Stimulated activated CD4-positive, alpha-beta T cell treated with anti-CD3 and anti-CD28 coated beads, Interleukin-1b, Interleukin-23, amount 100 ng/mL, for 1 hour (primary cell): ENCODE measurements at regions not wholly inside any gene's neighbourhood (a gene's known extent, or its start where the extent isn't known, plus 50 kb on each side); places are given as distances from the start of the nearest gene placed in this dataset.
"Not testable (repeated sequence)": the region's sequence is repeated elsewhere in the genome, so short reads cannot be mapped to it uniquely, and the experiment has no call there.

Source experiments
- DNase-seq, 2 donors: peaks; one replicate each; pipeline ENCODE4 v3.0.0-alpha.2; 2020; ENCODE audit warnings: low read depth in 2 of 2

DNA sequence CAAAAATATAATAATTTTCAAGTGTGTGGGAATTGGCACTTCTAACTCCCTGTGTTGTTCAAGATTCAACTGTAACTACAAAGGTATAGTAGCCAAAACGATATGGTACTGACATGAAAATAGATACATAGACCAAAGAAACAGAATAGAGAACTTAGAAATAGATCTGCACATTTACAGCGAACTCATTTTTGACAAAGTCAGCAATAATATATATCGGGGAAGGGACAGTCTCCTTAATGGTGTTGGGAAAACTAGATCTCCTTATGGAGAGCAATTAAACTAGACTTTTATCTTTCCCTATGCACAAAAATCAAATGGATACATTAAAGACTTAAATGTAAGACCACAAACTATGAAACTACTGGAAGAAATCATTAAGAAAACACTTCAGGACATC is 1530.6 kb upstream of the SLC39A10 start:
- DNase-seq: no peak

DNA sequence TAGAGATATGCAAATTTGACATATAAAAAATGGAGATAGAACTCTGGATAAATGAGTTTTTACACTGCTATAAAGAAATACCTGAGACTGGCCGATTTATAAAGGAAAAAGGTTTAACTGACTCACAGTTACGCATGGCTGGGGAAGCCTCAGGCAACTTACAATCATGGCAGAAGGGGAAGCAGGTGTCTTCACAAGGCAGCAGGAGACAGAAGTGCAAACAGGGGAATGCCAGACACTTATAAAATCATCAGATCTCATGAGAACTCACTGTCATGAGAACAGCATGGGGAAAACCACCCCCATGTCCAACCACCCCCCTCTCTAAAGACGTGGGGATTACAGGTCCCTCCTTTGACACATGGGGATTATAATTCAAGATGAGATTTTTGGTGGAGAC is 1540.2 kb upstream of the SLC39A10 start:
- DNase-seq: no peak

DNA sequence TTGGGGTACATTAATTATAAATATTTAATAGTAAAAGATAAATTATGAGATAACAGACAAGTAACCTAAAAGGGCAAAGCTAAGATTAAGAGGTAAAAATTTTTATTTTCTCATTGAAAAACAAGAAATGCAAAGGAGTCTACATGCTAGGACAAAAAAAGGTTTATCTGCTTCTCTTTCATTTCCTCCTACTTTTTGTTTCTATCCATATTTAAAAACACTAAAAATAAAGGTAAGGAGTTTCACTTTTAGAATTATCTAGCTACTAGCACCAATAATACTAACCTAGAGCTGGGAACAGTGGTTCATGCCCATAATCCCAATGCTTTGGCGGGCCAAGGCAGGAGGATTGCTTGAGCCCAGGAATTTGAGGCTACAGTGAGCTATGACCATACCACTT is 1551.7 kb upstream of the SLC39A10 start:
- no peak for DNase-seq

DNA sequence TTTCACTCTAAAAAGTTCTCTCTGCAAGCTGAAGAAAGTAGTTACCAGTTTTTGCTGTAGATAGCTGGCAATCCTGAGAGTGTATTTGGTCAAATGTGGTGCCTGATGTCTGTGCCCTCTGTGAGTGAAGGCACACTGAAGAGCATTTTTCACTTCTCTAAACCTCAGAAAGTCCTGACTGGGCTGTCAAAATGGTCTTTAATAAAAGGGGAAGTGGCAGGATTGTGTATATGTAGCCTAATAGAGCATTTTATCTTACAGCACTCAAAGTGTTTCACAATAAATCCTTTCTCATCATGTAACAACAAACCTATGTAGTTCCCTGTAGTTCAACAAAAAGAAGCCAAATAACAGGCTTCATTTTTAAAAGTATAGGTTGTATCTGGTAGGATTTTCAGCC is 1552.3 kb upstream of the SLC39A10 start:
- DNase-seq: no peak

DNA sequence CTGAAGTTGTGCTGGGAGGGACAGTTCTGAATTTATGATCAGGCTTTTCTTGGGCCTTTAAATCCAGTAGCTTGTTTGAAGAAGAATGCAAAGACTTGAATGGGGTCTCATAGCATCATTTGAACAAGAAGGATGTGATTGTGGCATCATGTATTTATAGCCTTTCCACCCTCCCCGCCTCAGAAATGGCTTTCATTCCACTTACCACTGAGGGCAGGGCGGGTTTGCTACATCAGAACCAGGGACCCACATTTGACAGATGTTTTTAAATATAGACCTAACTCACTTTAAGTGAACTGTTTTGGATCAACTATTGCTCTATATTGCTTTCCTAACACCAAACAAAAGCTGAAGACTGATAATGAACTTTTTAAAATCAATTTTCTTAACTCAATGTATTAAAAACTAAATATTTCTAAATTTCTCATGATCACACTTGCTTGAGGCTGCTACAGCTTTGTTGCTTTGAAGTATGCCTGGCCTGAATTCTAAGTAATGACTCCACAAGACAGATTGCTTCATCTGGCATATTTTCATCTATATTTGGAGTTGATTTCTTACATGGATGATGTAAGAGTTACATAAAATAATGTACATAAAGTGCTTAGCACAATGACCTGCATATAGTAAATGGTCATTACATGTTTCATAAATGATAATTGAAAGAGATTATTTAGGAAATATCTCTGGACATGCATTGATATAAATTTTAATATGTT is 1552.9 kb upstream of the SLC39A10 start:
- no peak for DNase-seq

DNA sequence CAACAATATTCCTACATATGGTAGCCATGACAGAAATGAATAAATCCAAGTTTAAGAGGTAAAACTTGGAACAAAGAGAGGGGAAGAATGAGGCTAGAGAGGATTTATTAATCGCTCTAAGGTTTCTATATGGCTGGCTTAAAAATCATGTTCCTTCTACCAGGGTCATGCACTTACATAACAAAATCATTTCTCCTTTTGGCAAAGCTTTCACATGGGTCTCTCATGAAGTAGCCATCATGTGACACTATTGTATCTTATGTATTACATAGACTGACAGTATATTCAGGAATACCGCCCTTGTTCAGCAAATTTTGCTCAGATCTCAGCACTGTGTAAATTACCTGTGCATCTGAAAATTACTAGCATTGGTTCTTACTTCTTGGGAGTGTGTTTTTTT is 1554.5 kb upstream of the SLC39A10 start:
- DNase-seq: no peak

DNA sequence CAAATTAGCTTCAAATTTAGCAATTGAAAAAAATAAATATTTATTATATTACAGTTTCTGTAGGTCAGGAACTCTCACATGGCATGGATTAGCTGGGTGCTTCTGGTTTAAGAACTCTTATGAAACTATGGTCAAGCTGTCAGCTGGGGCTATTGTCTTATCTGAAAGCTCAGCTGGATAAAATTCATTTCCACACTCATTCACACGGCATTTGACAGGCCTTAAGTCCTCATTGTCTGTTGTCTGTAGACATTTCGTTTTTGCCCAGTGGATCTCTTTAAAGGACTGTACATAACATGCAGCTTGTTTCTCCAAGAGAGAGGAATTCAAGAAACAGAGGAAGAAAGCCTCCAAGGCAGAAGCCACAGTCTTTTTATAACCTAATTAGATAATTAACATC is 1556.8 kb upstream of the SLC39A10 start:
- no peak for DNase-seq

DNA sequence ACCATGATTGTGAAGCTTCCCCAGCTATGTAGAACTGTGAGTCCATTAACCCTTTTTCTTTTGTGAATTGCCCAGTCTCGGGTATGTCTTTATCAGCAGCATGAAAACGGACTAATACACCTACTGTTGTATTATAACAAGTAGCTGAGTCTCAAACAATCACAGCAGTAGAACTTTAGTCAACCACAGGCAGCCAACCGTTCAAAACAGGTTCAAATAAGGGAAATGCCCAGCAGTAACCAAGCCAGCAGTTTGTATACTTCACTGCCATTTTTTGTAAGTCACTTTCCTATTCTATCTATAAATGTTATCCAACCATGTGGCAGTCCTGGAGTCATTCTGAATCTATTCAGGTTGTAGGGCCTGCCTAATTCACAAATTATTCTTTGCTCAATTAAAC is 1560.6 kb upstream of the SLC39A10 start:
- DNase-seq: no peak

DNA sequence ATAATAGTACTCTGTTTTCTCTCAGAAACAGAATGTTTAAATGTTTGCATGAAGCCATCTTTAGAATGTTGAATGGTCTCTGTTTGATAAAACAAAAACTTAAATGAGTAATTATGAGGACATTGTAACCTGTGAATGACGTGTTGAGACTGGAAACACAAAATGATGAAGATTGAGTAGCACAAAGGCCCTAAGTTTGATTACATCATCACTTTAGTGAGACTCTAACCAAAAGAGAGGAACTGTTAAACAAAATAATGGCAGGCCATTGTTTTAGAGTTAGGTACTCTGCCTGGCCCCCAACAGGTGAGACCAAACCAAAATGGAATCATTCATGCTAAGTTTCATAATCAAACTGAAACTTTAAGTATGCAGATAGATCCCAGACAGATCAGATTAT is 1561.7 kb upstream of the SLC39A10 start:
- DNase-seq: no peak

DNA sequence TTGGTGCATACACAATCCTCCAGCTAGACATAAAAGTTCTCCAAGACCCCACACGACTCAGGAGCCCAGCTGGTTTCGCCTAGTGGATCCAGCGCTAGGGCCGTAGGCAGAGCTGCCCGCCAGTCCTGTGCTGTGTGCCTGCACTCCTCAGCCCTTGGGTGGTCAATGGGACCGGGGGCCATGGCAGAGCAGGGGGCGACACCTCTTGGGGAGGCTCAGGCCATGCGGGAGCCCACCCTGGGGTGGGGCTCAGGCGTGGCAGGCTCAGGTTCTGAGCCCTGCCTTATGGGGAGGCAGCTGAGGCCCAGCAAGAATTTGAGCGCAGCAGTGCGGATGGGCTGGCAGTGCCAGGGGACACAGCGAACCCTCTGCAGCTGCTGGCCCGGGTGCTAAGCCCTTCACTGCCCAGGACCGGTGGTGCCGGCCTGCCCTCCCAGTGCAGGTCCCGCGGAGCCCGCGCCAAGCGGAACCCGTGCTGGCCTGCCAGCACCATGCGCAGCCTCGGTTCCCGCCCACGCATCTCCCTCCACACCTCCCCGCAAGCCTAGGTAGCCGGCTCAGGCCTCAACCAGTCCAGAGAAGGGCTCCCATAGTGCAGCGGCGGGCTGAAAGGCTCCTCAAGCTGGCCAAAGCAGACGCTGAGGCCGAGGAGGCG is 1566.6 kb upstream of the SLC39A10 start:
- no peak for DNase-seq

DNA sequence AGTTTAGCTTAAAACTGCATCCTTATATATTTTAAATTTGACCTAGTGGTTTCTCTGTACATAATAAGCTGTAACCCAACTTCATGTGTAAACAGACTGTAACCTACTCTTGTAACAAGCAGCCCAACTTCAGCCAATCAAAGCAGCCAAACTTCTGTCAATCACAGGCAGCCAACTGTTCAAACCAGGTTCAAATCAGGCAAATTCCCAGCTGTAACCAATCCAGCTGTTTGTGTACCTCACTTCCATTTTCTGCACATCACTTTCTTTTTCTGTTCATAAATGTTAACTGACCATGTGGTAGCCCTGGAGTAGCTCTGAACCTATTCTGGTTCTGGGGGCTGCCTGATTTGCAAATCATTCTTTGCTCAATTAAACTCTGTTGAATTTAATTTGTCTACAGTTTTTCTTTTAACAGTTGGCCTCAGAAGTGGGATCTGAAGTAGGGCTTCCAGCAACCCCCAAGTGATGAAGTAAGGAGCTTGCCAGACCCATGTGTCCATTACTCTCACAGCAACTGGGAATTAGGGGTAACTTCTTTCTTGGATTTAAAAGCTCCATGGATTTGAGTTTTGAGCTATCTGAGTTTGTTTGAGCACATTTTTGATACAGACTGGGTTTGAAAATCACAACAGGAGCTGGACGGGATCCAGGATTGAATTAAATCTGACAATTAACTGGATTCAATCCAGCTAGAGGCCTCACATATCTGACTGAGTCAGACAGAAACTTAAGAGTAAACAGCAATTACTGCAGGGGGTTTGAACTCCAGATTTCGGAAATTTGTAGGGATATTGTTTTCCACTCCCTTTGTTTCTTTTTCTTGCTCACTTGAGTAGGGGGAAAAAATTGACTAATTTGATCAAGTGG is 1569.7 kb upstream of the SLC39A10 start:
- DNase-seq: no peak

DNA sequence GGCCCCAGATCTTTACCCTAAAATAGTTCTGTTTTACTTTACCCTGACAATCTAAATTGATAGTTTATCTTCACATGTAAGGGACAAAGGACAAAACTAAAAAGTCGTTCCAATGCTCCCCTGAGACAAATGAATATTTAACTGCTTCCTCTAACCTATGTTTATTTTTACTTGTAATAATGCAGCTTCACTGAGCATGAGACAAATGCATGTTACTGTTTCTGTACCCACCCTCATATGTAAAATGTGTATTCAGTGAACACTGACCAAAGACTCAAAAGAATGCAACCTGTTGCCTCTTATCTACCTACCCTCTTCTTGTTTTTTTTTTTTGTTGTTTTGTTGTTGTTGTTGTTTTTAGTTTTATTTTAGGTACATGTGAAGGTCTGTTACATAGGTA is 1570.9 kb upstream of the SLC39A10 start:
- no peak for DNase-seq

DNA sequence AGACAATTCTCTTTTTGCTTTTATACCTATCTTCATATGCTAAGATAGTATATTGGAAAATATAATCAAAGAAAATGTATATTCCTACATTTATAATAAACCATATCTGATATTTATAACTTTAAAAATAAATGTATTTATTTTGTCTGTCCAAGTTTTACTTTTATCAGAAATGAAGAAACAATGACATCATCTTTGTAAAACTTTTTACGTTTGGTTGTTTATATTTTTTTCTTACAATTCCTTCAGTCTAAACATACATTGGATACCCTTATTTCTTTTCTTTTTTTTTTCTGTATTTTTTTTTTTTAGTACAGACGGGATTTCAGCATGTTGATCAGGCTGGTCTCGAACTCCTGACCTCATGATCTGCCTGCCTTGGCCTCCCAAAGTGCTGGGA is 1577.0 kb upstream of the SLC39A10 start:
- no peak for DNase-seq

DNA sequence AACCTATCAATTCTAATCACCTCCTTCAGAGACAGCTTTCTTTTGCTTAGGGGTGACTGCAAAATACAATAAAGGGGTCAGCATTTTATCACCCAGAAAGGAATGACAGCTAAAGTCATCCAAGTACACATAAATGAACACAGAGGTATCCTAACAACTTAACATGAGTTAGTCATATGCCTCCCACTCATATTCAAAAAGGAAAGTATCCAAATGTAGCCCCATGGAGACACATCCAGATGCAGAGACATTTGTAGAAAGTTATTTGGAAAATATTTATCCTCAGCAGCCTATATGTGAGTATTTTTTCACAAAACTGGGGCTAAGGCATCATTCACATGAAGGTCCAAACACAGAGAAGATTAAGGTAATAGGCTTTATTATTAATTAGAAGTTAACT is 1579.7 kb upstream of the SLC39A10 start:
- no peak for DNase-seq

DNA sequence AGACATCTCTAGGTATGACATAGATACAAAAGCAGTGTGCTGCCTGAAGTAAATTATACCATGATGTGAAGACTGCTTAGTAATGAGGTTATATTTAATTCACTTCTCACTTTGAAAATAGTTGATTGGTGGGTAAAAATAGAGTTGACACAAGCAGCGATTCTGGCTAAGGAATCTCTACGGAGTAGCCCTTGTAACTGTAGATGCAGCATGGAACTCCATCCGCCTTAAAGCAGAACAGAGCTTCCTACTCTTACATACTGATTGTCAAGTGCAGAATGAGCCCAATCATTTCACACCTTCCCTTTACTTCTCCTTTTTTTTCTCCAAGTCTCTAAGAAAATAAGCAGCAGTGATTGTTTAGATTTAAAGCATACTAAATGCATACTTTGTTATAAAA is 1594.6 kb upstream of the SLC39A10 start:
- DNase-seq: no peak

DNA sequence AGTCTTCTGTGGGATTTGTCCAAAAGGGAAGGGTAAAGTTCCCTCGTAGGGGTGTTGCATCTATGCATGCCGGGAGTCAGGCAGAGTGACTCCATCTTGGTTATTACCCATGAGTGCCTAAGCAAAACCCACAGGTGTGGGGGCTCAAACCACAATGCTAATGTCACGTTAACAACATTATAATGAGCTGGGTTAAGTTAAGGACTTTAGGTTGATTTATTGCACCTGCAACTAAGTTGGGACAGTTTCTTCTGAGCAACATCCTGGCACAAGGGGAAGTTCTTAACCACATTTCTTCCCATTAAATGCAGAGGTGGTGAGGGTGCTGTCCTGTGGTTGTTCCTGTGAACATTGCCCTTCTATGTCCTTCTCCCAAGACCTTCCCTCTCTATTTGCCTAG is 1596.8 kb upstream of the SLC39A10 start:
- no peak for DNase-seq

DNA sequence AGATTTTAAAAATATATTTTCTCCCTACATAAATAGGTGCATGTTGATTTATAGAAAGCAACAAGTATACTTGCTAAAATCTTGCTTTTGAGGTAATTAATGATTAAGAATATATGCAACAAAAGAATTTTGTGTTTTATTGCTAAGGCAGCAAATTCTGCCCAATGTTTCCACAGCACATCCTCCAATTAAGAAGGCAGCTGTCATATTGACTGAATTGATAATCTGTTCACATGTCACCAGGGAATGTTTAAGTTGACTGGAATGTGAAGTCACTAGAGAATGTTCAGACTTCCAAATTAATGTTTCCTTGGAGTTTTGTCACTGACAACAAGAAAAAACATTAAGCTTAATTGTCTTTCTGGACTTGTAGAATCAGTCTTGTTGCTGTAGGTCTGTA is 1602.7 kb upstream of the SLC39A10 start:
- no peak for DNase-seq

DNA sequence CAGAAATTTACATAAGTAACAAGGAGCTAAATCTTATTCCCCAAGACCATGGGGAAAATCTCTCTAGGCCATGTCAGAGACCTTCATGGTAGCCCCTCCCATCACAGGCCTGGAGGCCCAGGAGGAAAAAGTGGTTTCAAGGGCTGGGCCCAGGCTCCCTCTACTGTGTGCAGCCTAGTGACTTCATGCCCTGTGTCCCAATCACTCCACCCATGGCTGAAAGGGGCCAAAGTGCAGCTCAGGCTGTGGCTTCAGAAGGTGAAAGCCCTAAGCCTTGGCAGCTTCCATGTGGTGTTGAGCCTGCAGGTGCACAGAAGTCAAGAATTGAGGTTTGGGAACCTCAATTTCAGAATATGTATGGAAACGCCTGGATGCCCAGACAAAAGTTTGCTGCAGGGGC is 1612.7 kb upstream of the SLC39A10 start:
- DNase-seq: no peak

DNA sequence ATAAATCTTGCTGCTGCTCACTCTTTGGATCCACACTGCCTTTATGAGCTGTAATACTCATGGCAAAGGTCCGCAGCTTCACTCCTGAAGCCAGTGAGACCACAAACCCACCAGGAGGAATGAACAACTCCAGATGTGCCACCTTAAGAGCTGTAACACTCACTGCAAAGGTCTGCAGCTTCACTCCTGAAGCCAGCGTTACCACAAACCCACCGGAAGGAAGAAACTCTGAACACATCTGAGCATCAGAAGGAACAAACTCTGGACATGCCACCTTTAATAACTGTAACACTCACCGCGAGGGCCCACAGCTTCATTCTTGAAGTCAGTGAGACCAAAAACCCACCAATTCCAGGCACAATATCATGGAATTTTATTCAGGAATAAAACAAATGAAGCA is 1635.9 kb upstream of the SLC39A10 start:
- not testable (repeated sequence) for DNase-seq

DNA sequence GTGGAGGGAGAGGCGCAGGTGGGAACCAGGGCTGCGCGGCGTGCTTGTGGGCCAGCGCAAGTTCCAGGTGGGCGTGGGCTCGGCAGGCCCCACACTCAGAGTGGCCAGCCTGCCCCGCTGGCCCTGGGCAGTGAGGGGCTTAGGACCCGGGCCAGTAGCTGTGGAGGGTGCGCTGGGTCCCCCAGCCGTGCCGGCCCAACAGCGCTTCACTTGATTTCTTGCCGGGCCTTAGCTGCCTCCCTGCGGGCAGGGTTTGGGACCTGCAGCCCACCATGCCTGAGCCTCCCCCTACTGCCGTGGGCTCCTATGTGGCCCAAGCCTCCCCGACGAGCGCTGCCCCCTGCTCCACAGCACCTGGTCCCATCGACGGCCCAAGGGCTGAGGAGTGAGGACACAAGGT is 1636.9 kb upstream of the SLC39A10 start:
- DNase-seq: no peak

DNA sequence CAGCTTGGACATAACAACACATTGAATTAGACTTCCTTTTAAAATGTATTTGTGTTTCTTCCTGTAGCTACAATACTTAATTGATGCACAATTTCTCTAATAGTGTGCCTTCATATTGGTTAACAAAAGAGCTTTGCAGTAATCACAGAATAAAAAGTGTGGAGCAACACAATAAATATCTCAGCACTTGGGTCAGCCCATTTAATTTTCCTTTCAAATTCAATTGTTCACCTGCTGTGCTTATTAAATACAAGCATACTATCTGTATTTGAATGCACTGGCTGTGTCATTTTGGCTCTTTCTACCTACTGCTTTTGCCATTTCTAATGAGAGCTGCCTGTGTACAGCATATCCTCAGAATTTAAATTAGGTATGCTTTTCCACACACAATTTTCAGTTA is 1641.3 kb upstream of the SLC39A10 start:
- no peak for DNase-seq

DNA sequence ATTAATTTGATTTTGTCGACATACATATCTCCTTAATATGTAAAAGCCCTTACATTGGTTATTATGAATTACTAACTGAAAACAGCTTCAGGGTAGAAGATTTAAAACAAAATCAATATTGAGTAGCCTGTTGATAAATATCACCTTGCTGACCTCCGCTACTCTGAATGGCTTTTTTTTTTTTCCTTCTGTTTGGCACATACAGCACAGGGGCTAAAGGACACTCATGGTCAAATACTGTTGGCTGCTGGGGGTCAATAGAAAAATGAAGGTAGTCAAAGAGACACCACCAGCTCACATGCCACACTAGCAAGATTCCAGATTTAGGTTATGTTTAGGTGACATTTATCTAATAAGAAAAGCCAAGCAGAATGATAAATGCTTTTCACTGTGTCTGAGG is 1642.4 kb upstream of the SLC39A10 start:
- DNase-seq: no peak
